NCI-H510A (cell line): ENCODE measurements at regions not wholly inside any gene's neighbourhood (a gene's known extent, or its start where the extent isn't known, plus 50 kb on each side); places are given as distances from the start of the nearest gene placed in this dataset.

Experiments used
- DNase-seq: peaks from one replicate; lab custom pipeline; 2025; lab: John Stamatoyannopoulos, UW

DNA sequence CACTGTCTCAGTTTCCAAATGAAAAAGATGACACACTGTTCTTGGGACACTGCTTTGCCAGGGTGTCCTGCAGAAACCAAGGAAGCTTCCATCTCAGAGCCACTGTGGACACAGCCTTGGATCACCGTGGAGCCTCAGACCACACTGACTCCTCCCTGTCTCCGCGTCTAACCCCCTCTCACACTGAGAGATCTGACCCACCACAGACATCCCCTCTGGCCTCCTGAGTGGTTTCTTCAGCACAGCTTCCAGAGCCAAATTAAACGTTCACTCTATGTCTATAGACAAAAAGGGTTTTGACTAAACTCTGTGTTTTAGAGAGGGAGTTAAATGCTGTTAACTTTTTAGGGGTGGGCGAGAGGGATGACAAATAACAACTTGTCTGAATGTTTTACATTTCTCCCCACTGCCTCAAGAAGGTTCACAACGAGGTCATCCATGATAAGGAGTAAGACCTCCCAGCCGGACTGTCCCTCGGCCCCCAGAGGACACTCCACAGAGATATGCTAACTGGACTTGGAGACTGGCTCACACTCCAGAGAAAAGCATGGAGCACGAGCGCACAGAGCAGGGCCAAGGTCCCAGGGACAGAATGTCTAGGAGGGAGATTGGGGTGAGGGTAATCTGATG, 113.4 kb upstream of the PKDCC start:
- no peak for DNase-seq

DNA sequence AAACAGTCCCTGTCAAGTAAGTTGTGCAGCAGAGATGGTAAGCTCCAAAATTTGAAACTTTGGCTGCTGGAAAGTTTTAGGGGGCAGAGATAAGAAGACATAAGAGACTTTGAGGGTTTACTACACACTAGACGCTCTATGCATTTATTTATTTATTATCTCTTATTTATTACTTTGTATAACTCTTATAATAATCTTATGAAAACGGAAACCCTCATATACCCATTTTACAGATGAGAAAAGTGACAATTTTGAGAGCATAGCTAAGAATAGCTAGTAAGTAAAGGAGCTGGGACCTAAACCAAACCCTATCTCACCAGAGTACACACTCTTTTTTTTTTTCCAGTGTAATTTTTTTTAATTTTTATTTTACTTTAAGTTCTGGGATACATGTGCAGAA, 112.8 kb upstream of the PKDCC start:
- no peak for DNase-seq

DNA sequence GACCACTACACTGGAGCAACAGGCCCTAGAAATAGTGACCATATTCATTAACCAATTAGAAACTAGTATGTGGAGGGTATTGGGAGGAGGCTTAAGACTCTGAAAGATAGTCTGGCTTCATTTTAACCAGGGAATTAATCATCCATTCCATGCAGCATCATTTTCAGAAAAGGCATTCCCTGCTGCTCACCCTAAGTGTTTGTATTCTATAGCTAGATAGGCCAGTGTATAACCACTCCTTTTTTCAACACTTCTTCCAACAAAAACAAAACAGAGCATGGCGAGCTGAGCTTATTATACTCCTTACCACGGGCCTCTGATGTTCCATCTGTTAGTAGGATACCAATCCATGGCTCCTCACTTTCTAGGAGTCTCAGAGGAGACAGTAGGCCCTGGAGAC, 112.0 kb upstream of the PKDCC start:
- no peak for DNase-seq

DNA sequence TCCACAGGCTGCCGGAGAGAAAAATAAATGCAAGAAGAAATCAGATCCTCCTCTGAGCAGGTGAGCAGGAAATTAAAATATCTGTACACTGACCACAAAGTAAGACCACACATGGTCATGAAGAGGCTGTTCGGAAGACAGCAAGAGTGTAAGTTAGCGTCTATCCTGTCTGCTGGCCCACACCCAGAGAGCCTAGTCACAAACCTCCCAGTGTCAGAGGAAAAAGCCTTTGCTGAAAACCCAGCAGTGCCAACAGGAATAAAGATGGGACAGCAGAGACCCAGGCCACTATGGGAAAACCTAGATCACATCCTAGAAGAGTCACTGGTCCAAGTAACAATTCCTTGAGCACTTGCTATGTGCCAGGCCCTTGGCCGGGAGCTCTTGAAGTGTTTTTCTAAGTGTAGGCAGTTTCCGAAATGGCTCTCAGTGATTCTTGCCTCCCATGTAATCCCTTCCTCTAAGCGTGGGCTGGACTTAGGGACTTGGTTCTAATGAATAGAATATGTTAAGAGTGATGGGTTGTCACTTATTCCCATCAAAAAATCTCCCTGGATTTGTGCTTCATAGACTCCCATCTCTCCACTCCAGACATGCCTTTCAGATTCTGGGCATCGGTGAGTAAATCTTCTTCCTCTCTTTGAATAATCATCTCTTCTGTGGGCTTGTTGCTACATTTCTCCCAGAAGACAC, 110.9 kb upstream of the PKDCC start:
- DNase-seq: no peak

DNA sequence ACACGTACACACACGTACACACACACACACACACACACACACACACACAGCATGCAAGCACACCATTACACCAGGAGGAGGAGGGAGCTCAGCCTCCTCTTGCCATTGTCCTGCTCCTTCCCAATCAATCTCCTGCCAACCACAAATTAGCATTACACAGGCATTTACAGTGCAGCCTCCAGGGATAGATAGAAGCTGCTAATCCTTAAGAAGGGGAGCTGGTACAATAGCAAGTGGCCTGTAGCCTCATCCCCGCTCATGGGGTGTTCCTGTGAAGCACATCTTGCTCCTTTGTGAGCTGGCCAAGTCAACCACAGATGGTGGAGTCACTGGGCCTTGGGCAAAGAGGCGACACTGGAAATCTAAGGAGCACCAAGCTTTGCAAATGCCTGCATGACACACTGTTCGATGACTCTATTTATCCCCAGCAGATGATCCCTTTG, 110.3 kb upstream of the PKDCC start:
- no peak for DNase-seq

DNA sequence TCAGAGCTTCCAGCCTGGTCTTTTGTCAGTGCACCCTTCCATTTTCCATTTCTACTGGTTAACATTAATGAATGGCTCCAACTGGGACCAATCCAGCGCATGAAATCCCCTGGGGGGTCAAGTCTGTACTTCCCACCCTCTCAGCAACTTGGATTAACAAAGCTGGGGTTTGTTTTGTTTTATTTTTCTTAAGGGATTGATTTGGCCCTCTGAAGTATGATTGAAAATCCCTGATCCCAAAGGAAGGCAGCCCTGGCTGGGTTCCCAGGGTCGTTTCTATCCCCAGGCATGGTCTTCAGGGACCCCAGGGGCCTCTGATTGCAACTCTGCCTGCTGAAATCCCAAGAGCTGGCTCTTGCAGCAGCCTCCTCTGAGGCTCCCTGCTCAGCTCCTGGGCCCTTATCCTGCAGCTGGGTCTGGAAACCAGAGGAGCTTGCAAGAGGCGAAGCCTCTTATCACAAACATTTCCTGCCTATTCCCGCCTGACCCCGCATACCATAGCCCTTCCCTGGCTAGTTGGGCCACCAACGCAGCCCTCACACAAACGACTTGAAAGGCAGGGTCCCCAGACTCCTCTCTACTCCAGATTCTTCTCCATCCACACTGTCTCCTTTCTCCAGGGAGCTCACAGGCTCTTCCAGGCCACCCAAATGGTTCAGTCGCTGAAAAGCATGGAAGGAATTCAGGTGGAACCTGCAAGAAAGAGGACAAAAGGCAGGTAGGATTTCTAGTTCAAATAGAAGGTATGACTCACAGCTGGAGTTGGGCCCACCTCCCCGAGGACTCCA, 109.7 kb upstream of the PKDCC start:
- DNase-seq: no peak

DNA sequence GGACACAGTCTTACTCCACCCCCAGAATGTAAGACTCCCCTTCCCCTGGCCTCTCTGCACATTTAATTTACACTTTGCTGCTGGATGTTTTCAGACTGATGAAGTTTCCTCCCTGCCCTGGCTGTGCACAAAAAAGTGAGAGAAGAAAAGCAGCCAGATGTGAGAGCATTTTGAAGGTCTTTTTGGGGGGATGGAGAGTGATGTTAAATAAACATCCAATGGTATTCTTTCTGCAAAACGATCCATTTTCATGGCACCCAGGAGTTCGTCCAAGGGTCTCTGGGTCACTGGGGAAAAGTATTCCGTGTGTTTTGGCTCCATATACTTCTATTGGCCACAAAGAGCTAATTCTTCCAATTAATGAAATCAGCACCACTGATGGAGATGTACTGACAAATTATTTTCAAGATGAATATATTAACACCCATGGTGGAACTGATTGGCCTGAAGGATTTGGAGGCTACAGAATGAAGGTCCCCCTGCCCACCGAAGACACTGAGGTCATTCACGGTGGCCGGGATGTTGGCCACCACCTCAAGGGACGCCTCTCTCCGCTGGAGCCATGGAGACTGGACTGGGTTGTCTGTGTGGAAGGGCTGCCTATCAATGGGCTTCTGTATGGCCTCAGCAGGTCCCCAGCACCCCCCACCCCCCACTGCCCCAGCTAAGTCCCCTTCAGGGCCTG, 107.6 kb upstream of the PKDCC start:
- DNase-seq: no peak

DNA sequence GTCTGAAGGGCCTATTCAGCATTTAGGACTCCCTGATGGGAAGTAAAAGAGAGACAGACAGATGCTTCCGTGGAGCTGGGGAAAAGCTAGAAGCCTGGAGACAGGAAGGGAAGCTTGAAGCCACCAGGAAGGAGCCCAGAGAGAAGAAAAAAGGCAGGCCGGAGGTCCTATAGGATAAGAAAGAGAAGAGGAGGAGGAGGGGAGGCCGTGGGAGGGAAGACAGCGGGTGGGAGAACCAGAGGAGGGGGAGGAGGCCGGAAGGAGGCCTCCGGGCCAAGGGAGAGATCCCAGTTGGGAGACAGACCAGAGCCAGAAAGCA, 107.1 kb upstream of the PKDCC start:
- DNase-seq: no peak

DNA sequence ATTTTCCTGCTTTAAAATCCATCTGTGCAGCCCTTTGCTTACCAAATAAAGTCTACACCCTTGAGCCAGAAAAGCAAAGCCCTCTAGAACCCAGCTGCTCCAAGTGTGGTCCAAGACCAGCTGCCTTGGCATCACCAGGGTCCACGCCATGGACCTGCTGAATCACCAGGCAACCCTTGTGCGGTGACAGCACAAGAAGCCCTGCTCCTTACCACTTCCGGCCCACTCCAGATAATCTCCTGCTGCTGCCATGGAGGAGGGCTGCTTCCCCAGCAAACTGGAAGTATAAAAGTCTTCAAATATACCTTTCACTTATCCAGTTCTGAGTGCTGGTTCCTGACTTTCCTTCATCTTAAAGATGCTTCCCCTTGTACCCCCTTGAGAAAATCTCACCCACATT, 106.0 kb upstream of the PKDCC start:
- DNase-seq: no peak

DNA sequence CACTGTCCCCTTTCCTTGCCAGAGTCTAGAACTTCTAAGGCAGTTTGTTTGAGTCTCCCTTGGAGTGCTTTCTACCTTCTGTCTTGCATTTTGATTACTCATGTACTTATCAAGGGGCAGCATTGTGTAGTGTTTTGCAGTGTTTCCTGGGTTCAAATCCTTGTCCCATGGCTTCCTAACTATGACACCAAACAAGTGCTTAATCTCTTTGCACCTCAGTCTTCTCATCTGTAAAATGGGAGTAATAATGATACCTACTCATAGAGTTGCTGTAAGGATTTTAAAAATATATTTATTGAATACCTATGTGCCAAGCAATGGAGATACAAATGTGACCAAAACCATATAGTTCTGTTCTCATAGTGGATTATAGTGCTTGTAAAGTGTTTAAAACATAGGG, 105.5 kb upstream of the PKDCC start:
- no peak for DNase-seq

DNA sequence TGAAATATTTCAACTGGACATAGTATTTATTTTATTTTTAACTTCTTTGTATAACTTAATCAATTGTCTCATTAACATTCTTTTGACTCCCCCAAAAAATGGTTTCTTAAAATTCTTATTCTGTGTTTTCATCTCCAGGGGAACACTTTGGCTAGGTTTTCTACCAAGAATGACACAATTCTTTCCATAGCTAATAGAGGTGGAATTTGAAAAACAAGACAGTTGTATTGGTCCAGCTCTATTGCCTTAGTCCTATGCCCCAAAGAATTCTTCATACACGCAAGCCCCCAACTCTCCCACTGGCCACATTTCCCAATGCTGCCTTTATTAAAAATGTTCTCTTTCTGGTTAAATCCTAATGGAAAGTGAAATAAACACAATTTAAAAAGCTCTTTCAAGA, 104.7 kb upstream of the PKDCC start:
- no peak for DNase-seq

DNA sequence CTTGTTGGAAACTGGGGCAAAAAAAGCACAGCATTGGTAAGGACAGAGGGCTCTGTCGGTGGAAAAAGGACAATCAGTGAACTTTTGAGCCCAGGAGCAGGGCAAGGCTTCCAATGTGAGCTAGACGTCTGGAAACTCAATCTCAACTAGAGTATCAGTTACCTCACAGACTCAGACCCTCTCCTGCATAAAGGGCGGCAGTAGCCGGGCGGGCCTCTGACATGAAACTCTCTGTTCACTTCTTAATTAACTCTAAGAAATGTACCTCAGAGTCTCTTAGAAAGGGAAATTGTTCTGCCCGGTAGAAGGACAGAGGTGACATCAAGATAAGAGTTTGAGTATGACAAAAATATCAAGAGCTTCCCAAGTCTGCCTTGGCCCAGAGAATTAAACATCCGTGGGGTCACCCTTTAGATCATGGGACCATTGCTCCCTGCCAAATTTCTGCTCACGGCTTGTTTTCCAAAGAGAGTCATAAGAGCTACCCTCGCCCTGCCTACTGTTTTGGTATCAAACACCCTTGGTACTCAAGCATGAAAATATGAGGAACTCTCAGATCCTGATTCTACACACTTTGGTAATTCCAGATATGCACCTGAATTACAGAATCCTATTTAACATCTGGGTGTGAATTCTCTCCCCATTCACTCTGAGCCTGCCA, 103.5 kb upstream of the PKDCC start:
- no peak for DNase-seq

DNA sequence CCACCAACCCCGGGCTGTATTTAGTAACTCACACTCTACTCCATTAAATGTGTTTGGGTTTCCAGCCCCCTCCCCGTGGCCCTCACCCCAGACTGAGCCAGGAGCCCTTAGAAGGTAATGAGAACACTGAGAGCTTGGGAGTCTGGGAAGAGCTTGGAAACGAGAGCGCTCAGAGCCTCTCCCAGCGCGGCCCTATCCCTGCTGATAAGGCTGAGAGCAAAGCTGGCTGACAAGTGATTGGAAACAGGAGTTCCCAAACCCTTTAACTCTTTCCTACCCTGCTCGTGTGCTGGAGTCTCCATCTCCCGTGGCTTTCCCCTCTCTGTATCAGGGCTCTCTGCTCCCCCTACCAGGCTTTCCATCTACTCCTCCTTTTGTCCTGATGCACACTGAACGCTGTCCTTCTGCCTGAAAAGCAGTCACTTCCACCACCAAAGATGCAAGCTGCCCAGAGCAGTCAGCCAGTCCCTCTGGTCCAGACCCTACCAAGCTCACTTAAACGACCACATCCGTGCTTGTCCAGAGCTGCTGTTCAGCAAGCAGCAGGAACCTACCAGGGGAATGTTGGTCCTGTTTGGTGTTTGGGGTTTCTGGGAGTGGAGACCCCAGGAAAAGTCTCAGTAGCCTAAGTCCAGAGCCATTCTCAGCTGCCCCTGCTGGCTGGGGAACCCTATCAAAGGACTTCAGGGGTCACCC, 100.0 kb upstream of the PKDCC start:
- no peak for DNase-seq

DNA sequence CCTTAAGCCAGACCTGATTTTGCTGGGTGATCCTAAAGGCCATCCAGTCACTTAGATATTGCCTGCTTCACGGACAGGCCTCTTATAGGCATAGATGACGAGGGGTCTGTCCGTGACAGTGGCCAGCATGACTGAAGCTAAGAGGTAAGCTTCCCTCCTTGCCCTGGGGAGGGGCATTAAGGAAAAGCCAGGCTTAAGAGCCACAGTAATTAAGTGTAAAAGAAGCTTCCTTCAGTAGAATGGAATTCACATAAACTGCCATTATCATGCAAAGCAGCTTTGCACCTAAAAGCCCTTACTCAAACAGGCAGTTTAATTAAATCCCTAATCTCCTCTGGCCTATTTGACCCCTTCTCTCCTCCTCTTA, 99.4 kb upstream of the PKDCC start:
- no peak for DNase-seq

DNA sequence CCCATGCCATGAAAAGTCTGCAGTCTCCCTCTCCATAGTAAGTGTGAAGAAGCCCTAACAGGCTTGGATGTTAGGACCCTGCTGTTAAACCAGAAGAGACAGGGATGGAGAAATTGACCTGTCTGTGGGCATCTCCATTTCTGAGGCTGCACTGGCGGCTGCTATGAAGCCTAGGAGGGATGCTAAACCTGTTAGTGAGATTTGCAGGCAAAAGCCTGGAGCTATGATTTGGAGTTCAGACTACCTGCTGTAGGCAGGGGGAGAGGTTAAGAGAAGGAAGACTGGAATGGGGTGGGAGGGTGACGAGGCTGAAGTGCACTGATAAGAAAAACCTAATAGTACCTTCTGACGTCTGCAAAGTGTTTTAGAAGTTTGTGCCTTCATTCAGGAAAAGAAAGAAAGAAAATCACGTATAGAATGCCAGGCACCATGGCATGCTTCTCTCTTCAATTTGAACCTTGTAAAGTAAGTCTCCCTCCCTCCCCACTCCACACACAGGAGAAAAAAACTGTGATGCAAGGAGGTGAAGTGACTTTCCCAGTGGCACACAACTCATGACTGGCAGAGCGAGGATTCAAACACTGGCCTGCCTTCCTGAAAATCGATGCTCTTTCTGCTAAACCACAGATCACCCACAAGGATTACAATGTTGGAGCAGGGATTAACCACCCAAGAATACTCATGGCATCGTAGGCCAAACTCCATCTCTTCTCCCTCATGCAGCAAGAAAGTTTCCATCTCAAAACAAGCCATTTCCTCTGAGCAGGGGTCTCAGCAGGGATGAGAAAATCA, 98.5 kb upstream of the PKDCC start:
- DNase-seq: no peak

DNA sequence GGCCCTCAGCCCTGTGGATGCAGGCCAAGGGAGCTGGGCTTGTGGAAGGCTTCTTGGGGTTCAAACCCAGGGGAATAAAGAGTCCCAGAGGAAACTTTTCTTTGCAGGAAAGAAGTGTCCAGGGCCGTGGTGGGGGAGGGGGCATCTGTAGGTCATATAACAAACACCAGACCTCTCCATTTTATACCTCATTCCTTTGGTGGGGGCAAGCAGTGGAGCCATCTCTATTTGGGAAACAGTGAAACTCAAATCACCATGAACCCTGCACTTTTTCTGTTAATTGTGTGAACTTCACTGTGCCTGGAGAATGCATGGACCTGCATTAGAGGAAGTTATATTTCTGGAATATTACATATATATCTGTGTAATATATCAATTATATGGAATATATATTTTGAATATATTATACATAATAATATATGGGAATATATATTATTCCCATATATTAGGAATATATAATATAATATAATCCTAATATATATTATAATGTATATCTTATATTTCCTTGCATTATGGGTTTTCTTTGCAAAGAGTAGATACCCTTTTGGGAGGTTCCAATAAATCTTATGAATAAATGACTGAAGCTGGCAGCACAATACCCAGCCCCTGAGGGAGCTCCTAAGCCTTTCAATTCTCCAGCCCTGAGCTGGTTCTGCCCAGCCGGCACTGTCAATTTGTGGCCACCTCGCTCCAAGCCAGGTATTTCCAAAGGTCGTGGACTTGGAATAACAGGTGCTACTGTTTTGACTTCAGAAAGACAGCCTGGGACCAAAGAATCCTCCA, 97.7 kb upstream of the PKDCC start:
- DNase-seq: no peak

DNA sequence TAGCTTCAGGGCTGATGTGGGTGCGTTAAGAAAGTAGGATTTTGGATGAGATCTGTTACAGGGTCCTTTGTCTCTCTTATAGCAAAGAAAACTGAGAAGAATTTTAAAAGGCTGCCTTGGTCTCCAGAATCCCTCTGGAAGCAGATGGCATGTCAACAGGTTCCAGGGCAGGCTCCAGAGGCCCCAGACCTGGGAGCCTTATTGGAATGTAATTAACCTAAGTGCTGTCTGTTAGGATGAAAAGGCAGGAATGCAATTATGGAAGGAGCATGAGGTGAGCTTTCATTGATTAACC, 97.2 kb upstream of the PKDCC start:
- DNase-seq: no peak

DNA sequence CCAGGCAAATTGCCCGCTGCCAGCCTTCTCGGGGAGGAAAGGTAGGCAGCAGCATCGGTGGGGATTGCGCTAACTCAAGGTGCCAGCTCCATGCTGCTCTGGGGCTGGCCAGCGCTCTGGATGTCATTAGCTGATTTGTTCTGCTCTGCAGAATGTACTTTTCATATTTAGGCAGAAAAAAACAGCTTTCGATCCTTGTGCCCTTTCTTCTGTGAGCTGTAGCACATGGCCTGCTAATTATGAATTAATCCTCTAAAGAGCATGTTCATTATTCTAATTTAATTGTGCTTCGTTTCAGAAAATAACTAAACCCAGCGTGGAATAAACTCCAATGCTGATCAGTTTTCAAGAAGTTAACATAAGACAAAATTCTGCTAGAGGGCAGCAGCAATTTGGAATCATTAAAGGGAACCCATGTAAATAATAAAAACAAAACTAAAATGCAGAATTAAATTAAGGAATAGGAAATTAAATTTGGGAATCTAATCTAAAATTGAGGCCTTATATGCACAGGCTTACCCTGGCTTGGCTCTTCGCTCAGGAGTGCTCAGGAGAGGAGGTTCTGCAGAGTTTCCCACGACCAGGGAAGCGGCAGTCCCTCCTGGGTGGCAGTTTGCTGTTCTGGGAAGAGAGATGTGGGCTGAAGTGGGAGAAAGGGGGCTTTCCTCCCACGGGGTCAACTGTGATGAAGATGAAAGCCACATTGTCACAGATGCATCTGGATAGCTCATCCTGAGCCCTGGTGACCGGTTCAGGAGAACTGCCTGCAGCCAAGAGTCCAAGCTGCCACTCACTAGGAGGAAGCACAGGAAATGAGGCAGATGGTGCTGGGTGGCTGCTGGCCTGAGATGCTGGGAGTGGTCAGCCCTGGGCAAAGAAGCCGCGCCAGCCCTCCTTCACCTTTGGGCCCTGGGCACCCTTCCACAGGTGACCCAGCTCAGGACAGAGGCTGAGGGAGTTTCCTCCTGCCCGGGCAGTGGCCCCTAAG, 93.2 kb upstream of the PKDCC start:
- no peak for DNase-seq
